ENCODE measurements at regions not wholly inside any gene's neighbourhood (a gene's known extent, or its start where the extent isn't known, plus 50 kb on each side); places are given as distances from the start of the nearest gene placed in this dataset.
"Not testable (repeated sequence)": the region's sequence is repeated elsewhere in the genome, so short reads cannot be mapped to it uniquely, and the experiment has no call there.

DNA sequence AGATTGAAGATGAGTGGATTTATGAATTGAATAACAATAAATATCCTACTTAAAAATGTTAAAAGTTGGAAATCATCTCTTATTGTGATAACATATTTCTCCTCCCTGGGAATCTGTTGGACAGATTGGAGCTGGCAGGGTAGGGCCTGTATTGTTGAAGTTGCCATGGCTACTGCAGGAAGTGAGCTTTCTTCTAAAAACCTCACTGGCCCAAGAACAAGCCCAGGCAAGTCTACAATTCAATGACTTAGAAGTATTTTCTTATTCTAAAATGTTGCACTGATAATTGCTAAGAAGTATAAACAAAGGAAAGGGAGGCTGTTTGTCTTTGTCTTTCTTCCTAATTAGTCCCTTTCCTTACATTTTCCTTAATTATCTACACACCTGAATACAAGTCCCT is 112.1 kb downstream of the DLEU7 start:
- no peak for DNase-seq

- DNase-seq = no peak
Measured at GRCh38 chr13:50732712-50733111, 110.8 kb downstream of the DLEU7 start.

GRCh38 chr13:50733392-50733791 is 110.1 kb downstream of the DLEU7 start:
- no peak for DNase-seq

GRCh38 chr13:50735071-50735470 is 108.4 kb downstream of the DLEU7 start:
- DNase-seq = no peak

GRCh38 chr13:50740052-50740741 is 103.3 kb downstream of the DLEU7 start:
- DNase-seq = no peak

DNA sequence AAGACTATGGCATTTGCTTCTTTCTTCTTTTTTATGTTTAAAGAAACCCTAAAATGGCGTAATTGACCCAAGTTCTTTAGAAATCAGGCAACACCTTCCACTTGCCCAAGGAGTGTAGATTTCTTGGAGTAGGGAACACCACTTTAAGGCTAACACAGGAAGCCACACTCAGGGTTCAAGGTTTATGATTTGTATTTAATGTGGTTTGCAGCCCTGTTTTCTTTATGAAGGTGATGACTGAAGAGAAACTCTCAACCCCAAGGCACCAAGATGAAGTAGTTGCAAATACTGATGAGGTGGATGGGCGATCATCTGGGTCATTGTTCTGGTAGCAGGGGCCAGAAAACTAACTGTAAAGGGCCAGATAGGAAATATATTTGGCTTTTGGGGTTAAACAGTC is 101.1 kb downstream of the DLEU7 start:
- no peak for DNase-seq

DNA sequence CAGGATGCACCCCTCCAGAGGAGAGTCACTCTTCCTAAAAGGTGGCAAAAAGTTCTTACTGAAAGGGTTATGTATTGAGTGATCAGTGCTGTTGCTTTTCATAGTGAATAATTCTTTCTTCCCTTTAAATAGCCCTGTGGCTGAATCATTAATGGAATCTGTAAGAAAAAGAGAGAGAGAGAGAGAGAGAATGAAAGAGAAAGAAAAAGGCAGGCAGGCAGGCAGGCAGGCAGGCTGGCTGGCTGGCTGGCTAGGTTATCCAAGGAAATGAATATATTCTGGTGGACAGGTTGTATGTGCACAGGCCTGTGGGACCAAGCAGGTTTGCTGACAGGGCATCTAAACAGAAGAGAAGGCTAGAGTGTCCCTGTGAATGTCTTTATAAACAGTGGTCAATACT is 100.5 kb downstream of the DLEU7 start:
- no peak for DNase-seq

- DNase-seq = no peak
Measured at GRCh38 chr13:50744116-50744660, 99.3 kb downstream of the DLEU7 start.

- DNase-seq = no peak
Measured at GRCh38 chr13:50745542-50746115, 97.9 kb downstream of the DLEU7 start.

DNA sequence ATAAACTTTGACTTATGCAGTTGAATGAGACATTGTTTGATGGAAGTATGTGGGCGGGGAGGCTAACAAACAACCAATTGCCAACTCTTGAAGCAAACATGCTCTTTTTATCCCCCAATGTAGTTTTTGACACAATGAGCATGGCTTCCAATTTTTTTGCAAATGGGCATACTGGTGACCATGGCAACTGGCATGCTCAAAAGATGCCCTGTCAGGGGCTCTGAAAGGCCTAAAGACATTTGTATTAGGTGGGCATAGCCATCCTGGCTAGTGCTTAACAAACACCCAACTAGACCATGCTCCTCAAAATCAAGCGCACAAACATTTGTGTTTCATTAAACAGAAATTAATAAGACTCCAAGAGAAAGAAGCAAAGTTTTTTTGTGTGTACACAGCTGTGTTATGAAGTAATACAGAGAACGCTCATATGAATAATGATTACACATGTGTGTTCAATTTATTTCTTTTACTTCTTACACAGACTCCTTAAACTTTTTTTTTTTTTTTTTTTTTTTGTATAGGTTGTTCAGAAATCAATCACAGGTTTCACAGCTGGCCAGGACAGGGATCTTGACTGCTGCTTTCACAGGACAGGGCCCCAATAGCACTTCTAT is 95.6 kb downstream of the DLEU7 start:
- no peak for DNase-seq

DNA sequence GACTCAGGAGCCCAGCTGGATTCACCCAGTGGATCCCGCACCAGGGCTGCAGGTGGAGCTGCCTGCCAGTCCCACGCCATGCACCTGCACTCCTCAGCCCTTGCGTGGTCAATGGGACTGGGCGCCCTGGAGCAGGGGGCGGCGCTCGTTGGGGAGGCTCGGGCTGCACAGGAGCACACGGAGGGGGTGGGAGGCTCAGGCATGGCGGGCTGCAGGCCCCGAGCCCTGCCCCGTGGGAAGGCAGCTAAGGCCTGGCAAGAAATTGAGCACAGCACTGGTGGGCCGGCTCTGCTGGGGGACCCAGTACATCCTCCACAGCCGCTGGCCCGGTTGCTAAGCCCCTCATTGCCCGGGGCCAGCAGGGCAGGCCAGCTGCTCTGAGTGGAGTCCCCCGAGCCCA is 90.3 kb downstream of the DLEU7 start:
- not testable (repeated sequence) for DNase-seq

DNA sequence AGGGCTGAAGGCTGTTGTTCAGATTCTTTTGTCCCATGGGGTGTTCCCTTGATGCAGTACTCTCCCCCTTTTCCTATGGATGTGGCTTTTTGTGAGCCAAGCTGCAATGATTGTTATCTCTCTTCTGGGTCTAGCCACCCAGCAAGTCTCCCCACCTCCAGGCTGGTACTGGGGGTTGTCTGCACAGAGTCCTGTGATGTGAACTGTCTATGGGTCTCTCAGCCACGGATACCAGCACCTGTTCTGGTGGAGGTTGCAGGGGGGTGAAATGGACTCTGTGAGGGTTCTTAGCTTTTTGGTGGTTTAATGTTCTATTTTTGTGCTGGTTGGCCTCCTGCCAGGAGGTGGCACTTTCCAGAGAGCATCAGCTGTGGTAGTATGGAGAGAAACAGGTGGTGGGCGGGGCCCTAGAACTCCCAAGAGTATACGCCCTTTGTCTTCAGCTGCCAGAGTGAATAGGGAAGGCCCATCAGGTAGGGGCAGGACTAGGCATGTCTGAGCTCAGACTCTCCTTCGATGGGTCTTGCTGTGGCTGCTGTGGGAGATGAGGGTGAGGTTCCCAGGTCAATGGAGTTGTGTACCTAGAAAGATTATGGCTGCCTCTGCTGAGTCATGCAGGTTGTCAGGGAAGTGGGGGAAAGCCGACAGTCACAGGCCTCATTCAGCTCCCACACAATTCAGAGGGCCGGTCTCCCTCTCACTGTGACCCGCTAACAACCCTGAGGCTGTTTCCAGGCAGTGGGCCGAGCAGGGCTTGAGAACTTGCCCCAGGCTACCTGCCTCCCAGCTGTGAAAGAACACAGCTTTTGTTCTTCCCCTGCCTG is 87.4 kb downstream of the DLEU7 start:
- DNase-seq = not testable (repeated sequence)

DNA sequence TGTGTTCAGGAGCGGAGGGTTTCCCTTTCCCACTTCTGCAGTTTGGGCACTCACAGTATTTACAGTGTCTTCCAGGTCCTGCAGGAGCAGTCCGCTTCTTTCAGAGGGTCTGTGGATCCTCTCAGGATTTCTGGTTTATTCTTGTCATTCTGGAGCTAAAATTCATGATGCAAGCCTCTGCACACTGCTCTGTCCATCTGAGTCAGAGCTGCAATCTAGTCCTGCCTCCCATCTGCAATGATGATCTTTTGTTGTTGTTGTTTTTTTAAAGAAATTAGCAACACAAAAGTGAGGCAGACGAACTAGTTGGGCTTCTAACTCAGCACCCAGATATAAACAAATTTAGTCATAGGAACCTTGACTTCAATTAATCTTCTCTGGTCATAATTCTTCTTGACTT is 86.5 kb downstream of the DLEU7 start:
- no peak for DNase-seq

- no peak for DNase-seq
Measured at GRCh38 chr13:50758796-50759195, 84.7 kb downstream of the DLEU7 start.

- no peak for DNase-seq
Measured at GRCh38 chr13:50760751-50761150, 82.7 kb downstream of the DLEU7 start.

- no peak for DNase-seq
Measured at GRCh38 chr13:50761406-50761805, 82.1 kb downstream of the DLEU7 start.

DNA sequence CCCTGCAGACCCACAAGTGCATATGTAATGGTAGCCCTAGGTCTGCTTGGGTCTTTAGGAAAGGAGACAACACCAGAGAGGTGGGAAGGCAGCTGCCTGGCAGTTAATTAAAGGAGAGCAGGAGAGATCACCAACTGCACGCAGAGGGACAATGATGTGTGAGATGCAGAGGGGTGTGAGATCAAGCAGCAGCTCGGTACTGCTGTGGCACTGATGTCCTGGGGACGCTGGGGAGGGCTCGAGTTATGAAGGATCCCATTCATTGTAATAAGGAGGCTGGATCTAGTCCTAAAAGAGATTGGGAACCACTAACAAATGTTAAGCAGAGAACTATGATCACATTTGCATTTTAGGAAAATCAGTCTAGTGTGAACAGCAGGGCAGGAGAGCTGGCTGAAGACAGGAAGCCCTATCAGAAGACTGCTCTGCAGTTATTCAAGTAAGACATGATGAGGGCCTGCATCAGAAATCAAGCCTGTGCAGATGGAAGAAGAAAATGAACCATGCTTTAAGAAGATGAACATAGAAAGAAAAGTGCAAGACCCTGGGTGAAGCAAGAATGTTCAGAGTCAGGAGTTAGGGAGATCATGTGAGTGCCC is 80.4 kb downstream of the DLEU7 start:
- no peak for DNase-seq

GRCh38 chr13:50766013-50766412 is 77.5 kb downstream of the DLEU7 start:
- no peak for DNase-seq

GRCh38 chr13:50766695-50767094 is 76.8 kb downstream of the DLEU7 start:
- DNase-seq = no peak

- DNase-seq = not testable (repeated sequence)
Measured at GRCh38 chr13:50772881-50773280, 70.6 kb downstream of the DLEU7 start.
